H1 (cell line): ENCODE measurements at regions not wholly inside any gene's neighbourhood (a gene's known extent, or its start where the extent isn't known, plus 50 kb on each side); places are given as distances from the start of the nearest gene placed in this dataset.
A peak's percentile ranks its signal among the peaks of the same experiment; 100 is the strongest.

Experiments
- CTCF ChIA-PET: fragments of 300-600 bp; sonication (Branson Sonifier 250); formaldehyde crosslinking; loops from one replicate; lab custom pipeline; 2021; ENCODE audit not compliant: partially characterized antibody; lab: Charles Lee
- POLR2A ChIA-PET: fragments of 300-600 bp; sonication (Branson Sonifier 250); formaldehyde crosslinking; loops from one replicate; lab custom pipeline; 2021; ENCODE audit warnings: inconsistent platforms; ENCODE audit not compliant: partially characterized antibody; lab: Charles Lee
- DNase-seq, 2 experiments: peaks; one replicate each; pipeline versions ENCODE4 v3.0.0 to v3.0.0-alpha.2; 2010 to 2022; ENCODE audit warnings: low spot score in 2 of 2, low read depth in 1 of 2, mixed read lengths in 1 of 2
- FAIRE-seq: peaks from 2 replicates; lab custom pipeline; 2011; peaks lifted over from hg19 to GRCh38; lab: Jason Lieb, UNC
- H2AFZ ChIP-seq: 2 replicates; pipeline ENCODE4 v1.8.1; 2012; ENCODE audit warnings: low read length, inconsistent platforms
- H2AK5ac ChIP-seq: 2 replicates; pipeline ENCODE4 v1.6.1; 2013; ENCODE audit warnings: low read depth, low read length
- H2BK120ac ChIP-seq: replicated peaks from 2 replicates; pipeline ENCODE3; 2013; ENCODE audit warnings: low read depth, low read length, inconsistent platforms
- H2BK12ac ChIP-seq: 2 replicates; pipeline ENCODE4 v1.6.1; 2013; ENCODE audit warnings: low read depth, low read length
- H2BK15ac ChIP-seq: 2 replicates; pipeline ENCODE4 v1.6.1; 2013; ENCODE audit warnings: low read length
- H2BK20ac ChIP-seq: 2 replicates; pipeline ENCODE4 v1.6.1; 2013; ENCODE audit warnings: low read length
- H2BK5ac ChIP-seq: 2 replicates; pipeline ENCODE4 v1.6.1; 2013; ENCODE audit warnings: low read depth, low read length
- H3K14ac ChIP-seq: 2 replicates; pipeline ENCODE4 v1.6.1; 2013; ENCODE audit warnings: inconsistent platforms; ENCODE audit not compliant: insufficient read length
- H3K18ac ChIP-seq: 2 replicates; pipeline ENCODE4 v1.6.1; 2013; ENCODE audit warnings: low read length; ENCODE audit errors: extremely low read depth
- H3K23ac ChIP-seq: 2 replicates; pipeline ENCODE4 v1.6.1; 2013; ENCODE audit warnings: inconsistent platforms; ENCODE audit not compliant: insufficient read length
- H3K23me2 ChIP-seq: 2 replicates; pipeline ENCODE4 v1.6.1; 2013; ENCODE audit warnings: low read depth, low read length
- H3K27ac ChIP-seq: 2 replicates; pipeline ENCODE4 v1.6.1; 2011; ENCODE audit warnings: low read depth, low read length, inconsistent platforms
- H3K27me3 ChIP-seq, 4 experiments: replicated peaks in 1 of 4; 1 replicate in 1 of 4; 2 replicates in 3 of 4; pipeline versions ENCODE4 v1.6.1 to v1.8.1; 2011 to 2013; ENCODE audit warnings: low read length in 3 of 4, mild to moderate bottlenecking in 3 of 4, inconsistent platforms in 2 of 4, mixed read lengths in 2 of 4, moderate library complexity in 1 of 4; ENCODE audit not compliant: control insufficient read depth in 3 of 4, insufficient read depth in 3 of 4; ENCODE audit errors: extremely low read depth in 1 of 4
- H3K36me3 ChIP-seq, 4 experiments: 2 replicates each; pipeline versions ENCODE4 v1.6.1 to v1.8.1; 2011 to 2013; ENCODE audit warnings: mild to moderate bottlenecking in 4 of 4, low read length in 3 of 4, moderate library complexity in 2 of 4, control low read depth in 1 of 4, inconsistent platforms in 1 of 4; ENCODE audit not compliant: insufficient read depth in 4 of 4, control insufficient read depth in 2 of 4
- H3K4ac ChIP-seq: replicated peaks from 2 replicates; pipeline ENCODE3; 2013; ENCODE audit warnings: low read length, low read depth, mixed read lengths, inconsistent platforms; ENCODE audit not compliant: insufficient read length
- H3K4me1 ChIP-seq, 4 experiments: replicated peaks in 1 of 4; 1 replicate in 1 of 4; 2 replicates in 3 of 4; pipeline versions ENCODE4 v1.6.1 to v1.8.1; 2011 to 2013; ENCODE audit warnings: low read length in 3 of 4, inconsistent platforms in 2 of 4, mixed read lengths in 1 of 4; ENCODE audit not compliant: insufficient read depth in 4 of 4, control insufficient read depth in 3 of 4
- H3K4me2 ChIP-seq, 2 experiments: 2 replicates each; pipeline versions ENCODE4 v1.6.1 to v1.8.1; 2011 to 2013; ENCODE audit warnings: low read depth in 2 of 2, low read length in 2 of 2, control low read depth in 1 of 2, inconsistent platforms in 1 of 2, mild to moderate bottlenecking in 1 of 2; ENCODE audit not compliant: insufficient read depth in 1 of 2
- H3K4me3 ChIP-seq, 4 experiments: fragments of 200-600, 300-600 bp in 1 of 4; sonication (generic), shearing (Covaris generic), sonication (Bioruptor Twin) in 1 of 4; 2 replicates each; pipeline versions ENCODE4 v1.5.1 to v1.8.1; 2011 to 2016; ENCODE audit warnings: low read length in 4 of 4, low read depth in 3 of 4, control low read depth in 2 of 4, inconsistent platforms in 2 of 4, mild to moderate bottlenecking in 2 of 4, mixed read lengths in 1 of 4, moderate library complexity in 1 of 4; ENCODE audit not compliant: insufficient read depth in 2 of 4; ENCODE audit errors: extremely low read depth in 1 of 4
- H3K56ac ChIP-seq: replicated peaks from 2 replicates; pipeline ENCODE3; 2013; ENCODE audit warnings: low read depth, mild to moderate bottlenecking, mixed read lengths, low read length, inconsistent platforms; ENCODE audit not compliant: insufficient read length
- H3K79me1 ChIP-seq: 2 replicates; pipeline ENCODE4 v1.6.1; 2013; ENCODE audit warnings: low read depth, low read length, control low read depth
- H3K79me2 ChIP-seq, 2 experiments: 2 replicates each; pipeline versions ENCODE4 v1.6.1 to v1.8.1; 2012 to 2013; ENCODE audit warnings: low read length in 2 of 2, mild to moderate bottlenecking in 2 of 2, inconsistent platforms in 1 of 2; ENCODE audit not compliant: insufficient read depth in 2 of 2, control insufficient read depth in 1 of 2
- H3K9ac ChIP-seq, 4 experiments: replicated peaks in 1 of 4; 1 replicate in 1 of 4; 2 replicates in 3 of 4; pipeline versions ENCODE4 v1.6.1 to v1.8.1; 2011 to 2013; ENCODE audit warnings: low read depth in 3 of 4, low read length in 3 of 4, control low read depth in 2 of 4, mild to moderate bottlenecking in 2 of 4, moderate library complexity in 2 of 4, inconsistent platforms in 1 of 4; ENCODE audit errors: extremely low read depth in 1 of 4
- H3K9me3 ChIP-seq, 2 experiments: 2 replicates each; pipeline versions ENCODE4 v1.6.1 to v1.8.1; 2012 to 2013; ENCODE audit warnings: mild to moderate bottlenecking in 2 of 2, moderate library complexity in 2 of 2, control low read depth in 1 of 2, inconsistent platforms in 1 of 2, low read depth in 1 of 2, low read length in 1 of 2, mixed read lengths in 1 of 2; ENCODE audit not compliant: insufficient read depth in 2 of 2
- H4K20me1 ChIP-seq, 2 experiments: replicated peaks in 1 of 2; 2 replicates each; pipeline versions ENCODE3 to v1.8.1; 2011 to 2013; ENCODE audit warnings: inconsistent platforms in 2 of 2, low read length in 2 of 2, mild to moderate bottlenecking in 1 of 2; ENCODE audit not compliant: insufficient read depth in 2 of 2, control insufficient read depth in 1 of 2
- H4K5ac ChIP-seq: 2 replicates; pipeline ENCODE4 v1.6.1; 2013; ENCODE audit warnings: low read length, low read depth, mixed read lengths, inconsistent platforms; ENCODE audit not compliant: insufficient read length
- H4K8ac ChIP-seq: 2 replicates; pipeline ENCODE4 v1.8.0; 2013; ENCODE audit warnings: mild to moderate bottlenecking, moderate library complexity, low read length, inconsistent platforms; ENCODE audit not compliant: insufficient read depth; ENCODE audit errors: extremely low read depth
- H4K91ac ChIP-seq: replicated peaks from 2 replicates; pipeline ENCODE3; 2013; ENCODE audit warnings: low read length, mixed read lengths, inconsistent platforms; ENCODE audit not compliant: insufficient read length
- MAFK ChIP-seq: IDR thresholded peaks from 2 replicates; pipeline ENCODE4 v1.6.1; 2012; ENCODE audit warnings: low read depth, mild to moderate bottlenecking, improper control_type of control experiment, low read length
- SIN3A ChIP-seq, 2 experiments: IDR thresholded peaks in 1 of 2; conservative IDR thresholded peaks in 1 of 2; 2 replicates each; pipeline ENCODE4 v1.6.1; 2011 to 2012; ENCODE audit warnings: low read length in 2 of 2, improper control_type of control experiment in 1 of 2, low read depth in 1 of 2, mild to moderate bottlenecking in 1 of 2
- WGBS, 2 experiments: shearing (Covaris generic) in 1 of 2; methylation state at CpG; one replicate each; pipeline versions ENCODE4 v1.1.6 to v1.1.7; 2013 to 2015; ENCODE audit warnings: low lambda C conversion rate in 2 of 2, mixed read lengths in 2 of 2, inconsistent platforms in 1 of 2, low coverage in 1 of 2, missing lambda C conversion rate in 1 of 2; ENCODE audit not compliant: insufficient replicate concordance in 2 of 2, insufficient coverage in 1 of 2, insufficient read length in 1 of 2; ENCODE audit errors: extremely low coverage in 1 of 2, missing lambda C conversion rate in 1 of 2; 5-methylcytosine and 5-hydroxymethylcytosine counted together

GRCh38 chr4:140256335-140256734 is 102.4 kb upstream of the MAML3 start:
- H3K4me1 ChIP-seq, result peaks cover 0 to 10% (median 6%) of the 10 kb centered on the region in 4 experiments; a peak in 6 of 7 replicates
- no peak overlapping the region for H3K4ac ChIP-seq
- no peak overlapping the region for H3K18ac ChIP-seq
- no peak overlapping the region for H4K8ac ChIP-seq
- H2BK12ac ChIP-seq, result no peak overlapping the region
- peaks cover 5% of the 10 kb centered on the region; the same call in 1 of the 2 replicates for H3K23me2 ChIP-seq
- no peaks in the 10 kb centered on the region for H3K79me2 ChIP-seq
- no peak for FAIRE-seq
- H4K91ac ChIP-seq, result no peak overlapping the region
- CTCF ChIA-PET, result interaction anchor here (1.5 to 1.8 kb wide), 3 partner anchors 9 to 14 kb away, joined by 4 to 6 read pairs (median 6); no protein-coding TSS in a partner anchor
- no peaks in the 10 kb centered on the region for H3K9me3 ChIP-seq
- H4K5ac ChIP-seq, result no peak overlapping the region
- POLR2A ChIA-PET, result no interaction called here
- H3K27me3 ChIP-seq, result peaks cover 0 to 7% (median 4%) of the 10 kb centered on the region in 4 experiments; a peak in 2 of 7 replicates
- no peak overlapping the region for H2BK5ac ChIP-seq
- no peak overlapping the region for H3K27ac ChIP-seq
- H3K14ac ChIP-seq, result no peak overlapping the region
- no peaks in the 10 kb centered on the region for H4K20me1 ChIP-seq
- no peaks in the 10 kb centered on the region for H3K79me1 ChIP-seq
- no peak for TF ChIP-seq SIN3A (conservative IDR thresholded peaks at IDR 0.05 in 1 of 2, IDR thresholded peaks at IDR 0.05 in 1 of 2; ENCODE audit: low read depth in 1 of 2, low read length in 2 of 2)
- peak; percentile 56; the same call in 1 of the 2 replicates for TF ChIP-seq MAFK
- TF ChIP-seq, all 59 proteins: peak for 1
- Histone ChIP-seq H2AK5ac (no peak overlapping the region), H3K23ac (no peak overlapping the region), H3K36me3 (no peaks in the 10 kb centered on the region), H2BK20ac (no peak overlapping the region), H3K4me3 (no peak overlapping the region), H3K9ac (no peak overlapping the region), H3K4me2 (no peak overlapping the region), H2BK15ac (no peak overlapping the region), H2AFZ (no peak overlapping the region), H3K56ac (no peak overlapping the region), H2BK120ac (no peak overlapping the region)
- no peak for DNase-seq
- WGBS, 2 experiments, result 72% methylated on average over 2 of the region's 2 CpGs; no CpG with 5 or more reads in 1 of the 2 experiments
